GM12878 (cell line): ENCODE measurements at regions not wholly inside any gene's neighbourhood (a gene's known extent, or its start where the extent isn't known, plus 50 kb on each side); places are given as distances from the start of the nearest gene placed in this dataset.

ENCODE experiments used
- ATAC-seq: fragments of 200-7000 bp; cut with Tn5 transposase; 3 replicates; pipeline ENCODE4 v1.9.1; 2020; ENCODE audit warnings: mild to moderate bottlenecking, moderate library complexity
- BruUV-seq: library from RNA; stranded (reverse); fragments of 400-500 nt; replicated peaks from 2 replicates; lab custom pipeline; 2021; lab: Mats Ljungman, UMichigan
- CTCF ChIA-PET: fragments of 300-600 bp; sonication (Branson Sonifier 250); formaldehyde crosslinking; extraction: SDS; loops from one replicate; lab custom pipeline; 2021; ENCODE audit warnings: inconsistent platforms; lab: Yijun Ruan, JAX
- POLR2A ChIA-PET: fragments of 350-600 bp; formaldehyde crosslinking; extraction: SDS; loops from one replicate; lab custom pipeline; 2021; ENCODE audit warnings: inconsistent platforms; lab: Charles Lee
- RAD21 ChIA-PET: fragments of 300-600 bp; sonication (Branson Sonifier 250); formaldehyde crosslinking; loops from one replicate; lab custom pipeline; 2023; ENCODE audit warnings: antibody characterized with exemption; ENCODE audit not compliant: unreplicated experiment; lab: Charles Lee
- SMC1A ChIA-PET: fragments of 300-600 bp; sonication (Branson Sonifier 250); formaldehyde crosslinking; loops from one replicate; lab custom pipeline; 2023; ENCODE audit not compliant: unreplicated experiment, uncharacterized antibody; lab: Charles Lee
- DNase-seq: peaks from one replicate; pipeline ENCODE4 v3.0.0-alpha.2; 2011; ENCODE audit warnings: low read depth, low spot score
- FAIRE-seq: peaks from 3 replicates; lab custom pipeline; 2011; peaks lifted over from hg19 to GRCh38; lab: Jason Lieb, UNC
- H2AFZ ChIP-seq: 2 replicates; pipeline ENCODE4 v1.6.0; 2011; ENCODE audit warnings: low read depth, low read length, control low read depth; ENCODE audit not compliant: control insufficient read depth
- H3K27ac ChIP-seq: 2 replicates; pipeline ENCODE4 v1.5.1; 2011; ENCODE audit warnings: control low read depth; ENCODE audit not compliant: control insufficient read depth, insufficient read depth
- H3K27me3 ChIP-seq, 2 experiments: replicated peaks in 1 of 2; 2 replicates each; pipeline versions ENCODE4 v1.6.0 to v1.6.1; 2011; ENCODE audit warnings: low read length in 1 of 2; ENCODE audit not compliant: control insufficient read depth in 2 of 2, insufficient read depth in 2 of 2
- H3K36me3 ChIP-seq, 2 experiments: 2 replicates each; pipeline ENCODE4 v1.5.1; 2011; ENCODE audit warnings: low read length in 1 of 2; ENCODE audit not compliant: control insufficient read depth in 2 of 2, insufficient read depth in 2 of 2
- H3K4me1 ChIP-seq: 2 replicates; pipeline ENCODE4 v1.6.1; 2011; ENCODE audit warnings: mild to moderate bottlenecking, low read length, moderate library complexity, mixed read lengths; ENCODE audit not compliant: control insufficient read depth, insufficient read depth
- H3K4me2 ChIP-seq: 2 replicates; pipeline ENCODE4 v1.6.0; 2011; ENCODE audit warnings: control low read depth; ENCODE audit not compliant: control insufficient read depth, insufficient read depth
- H3K4me3 ChIP-seq: fragments of 200-600 bp; sonication (generic); 2 replicates; pipeline ENCODE4 v1.5.1; 2016
- H3K79me2 ChIP-seq: 2 replicates; pipeline ENCODE4 v1.6.0; 2011; ENCODE audit warnings: low read length; ENCODE audit not compliant: control insufficient read depth, insufficient read depth
- H3K9ac ChIP-seq: 2 replicates; pipeline ENCODE4 v1.8.0; 2011; ENCODE audit warnings: low read length, control low read depth, mixed read lengths; ENCODE audit not compliant: control insufficient read depth, insufficient read depth
- H3K9me3 ChIP-seq: replicated peaks from 3 replicates; pipeline ENCODE4 v1.5.1; 2011; ENCODE audit warnings: mild to moderate bottlenecking, low read length; ENCODE audit not compliant: control insufficient read depth, insufficient read depth
- H4K20me1 ChIP-seq: 2 replicates; pipeline ENCODE4 v1.6.0; 2011; ENCODE audit not compliant: control insufficient read depth, insufficient read depth
- GATAD2B ChIP-seq: fragments of 450-650 bp; conservative IDR thresholded peaks from 2 replicates; pipeline ENCODE4 v1.6.1; 2017; ENCODE audit warnings: low read depth, mild to moderate bottlenecking, moderate library complexity
- POLR2AphosphoS2 ChIP-seq: IDR thresholded peaks from 2 replicates; pipeline ENCODE4 v1.6.1; 2011; ENCODE audit warnings: low read depth, mild to moderate bottlenecking, low read length, improper control_type of control experiment, moderate library complexity
- RAD51 ChIP-seq: fragments of 450-650 bp; IDR thresholded peaks from 2 replicates; pipeline ENCODE4 v1.6.1; 2016; ENCODE audit warnings: moderate library complexity, mild to moderate bottlenecking, inconsistent platforms
- RCOR1 ChIP-seq: conservative IDR thresholded peaks from 2 replicates; pipeline ENCODE4 v1.6.1; 2012; ENCODE audit warnings: low read depth, low read length, improper control_type of control experiment
- RFX5 ChIP-seq: IDR thresholded peaks from 2 replicates; pipeline ENCODE4 v1.6.1; 2011; ENCODE audit warnings: low read depth, low read length, improper control_type of control experiment
- SIN3A ChIP-seq: IDR thresholded peaks from 2 replicates; pipeline ENCODE4 v1.6.1; 2012; ENCODE audit warnings: low read depth, low read length, improper control_type of control experiment
- TAF1 ChIP-seq: IDR thresholded peaks from 2 replicates; pipeline ENCODE4 v1.6.1; 2011; ENCODE audit warnings: mild to moderate bottlenecking, low read depth, low read length, borderline replicate concordance
- ZNF274 ChIP-seq: IDR thresholded peaks from one replicate; pipeline ENCODE4 v1.8.0; 2011; ENCODE audit not compliant: insufficient read length, insufficient read depth
- ZSCAN29 ChIP-seq: fragments of 450-650 bp; IDR thresholded peaks from 2 replicates; pipeline ENCODE4 v1.6.1; 2017; ENCODE audit warnings: mild to moderate bottlenecking, moderate library complexity
- WGBS: methylation state at CpG from one replicate; pipeline ENCODE4 v1.1.6; 2016; ENCODE audit warnings: low lambda C conversion rate; ENCODE audit not compliant: insufficient replicate concordance, insufficient coverage; ENCODE audit errors: missing lambda C conversion rate; 5-methylcytosine and 5-hydroxymethylcytosine counted together
- in situ Hi-C: fragments of 300-500 bp; cut with MboI; formaldehyde crosslinking; loops from 9 replicates; pipeline ENCODE4 v1.14.3; 2018; ENCODE audit warnings: mixed read lengths
- intact Hi-C: fragments of 100-400 bp; cut with micrococcal nuclease; formaldehyde crosslinking; loops from one replicate; pipeline ENCODE4 v1.14.2; 2022; ENCODE audit not compliant: unreplicated experiment
- TF ChIP-seq, protein P1 (sequence below): IDR thresholded peaks from 2 replicates; pipeline ENCODE4 v1.6.1; 2011; ENCODE audit warnings: mild to moderate bottlenecking, low read depth, low read length, moderate library complexity; ENCODE audit not compliant: insufficient replicate concordance
- TF ChIP-seq, protein P2 (sequence below): fragments of 450-650 bp; IDR thresholded peaks from 2 replicates; pipeline ENCODE4 v1.6.1; 2016; ENCODE audit warnings: mild to moderate bottlenecking
- TF ChIP-seq, protein P3 (sequence below): IDR thresholded peaks from 2 replicates; pipeline ENCODE4 v1.6.1; 2012; ENCODE audit warnings: low read length, inconsistent platforms
- TF ChIP-seq, protein P4 (sequence below): fragments of 450-650 bp; IDR thresholded peaks from 2 replicates; pipeline ENCODE4 v1.6.1; 2017; ENCODE audit warnings: borderline replicate concordance
- TF ChIP-seq, protein P5 (sequence below): fragments of 450-650 bp; formaldehyde crosslinking; IDR thresholded peaks from 2 replicates; pipeline ENCODE4 v1.4.0; 2020; ENCODE audit warnings: mild to moderate bottlenecking, moderate library complexity

DNA sequence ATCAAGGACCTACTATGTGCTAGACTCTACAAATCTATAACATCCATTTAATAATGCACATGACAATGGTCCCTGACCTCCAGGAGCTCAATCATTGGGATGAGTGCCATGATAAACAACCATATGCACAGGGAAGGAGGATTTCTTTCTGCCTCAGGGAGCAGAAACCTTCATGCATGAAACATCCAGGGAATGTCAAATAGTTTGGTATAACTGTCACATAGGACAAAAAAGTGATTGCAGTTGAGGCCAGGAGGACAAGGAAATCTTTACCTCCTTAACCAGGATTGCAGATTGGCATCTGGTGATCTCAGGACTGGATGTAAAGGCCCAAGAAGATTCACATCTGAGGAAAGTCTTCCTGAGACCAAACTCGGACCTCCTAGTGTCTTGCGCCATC is 993.1 kb downstream of the KCNMA1 start:
- WGBS = 43% methylated on average over 2 of the region's 2 CpGs
- ChIA-PET SMC1A (no interaction called here), RAD21 (no interaction called here), POLR2A (no interaction called here), CTCF (no interaction called here)
- DNase-seq (no peak), FAIRE-seq (no peak), ATAC-seq (no peak)
- no peaks in the 10 kb centered on the region for H3K36me3 ChIP-seq
- H3K4me3 ChIP-seq = no peak overlapping the region
- no peak overlapping the region for H3K27ac ChIP-seq
- H3K27me3 ChIP-seq = no peaks in the 10 kb centered on the region
- H3K79me2 ChIP-seq = no peaks in the 10 kb centered on the region
- H3K9ac ChIP-seq = no peak overlapping the region
- no peak overlapping the region for H3K4me2 ChIP-seq
- BruUV-seq = no TSS peak
- no peaks in the 10 kb centered on the region for H3K4me1 ChIP-seq
- no peak overlapping the region for H2AFZ ChIP-seq
- no peaks in the 10 kb centered on the region for H4K20me1 ChIP-seq
- in situ Hi-C loops (no loop called here), intact Hi-C loops (no loop called here)
- H3K9me3 ChIP-seq = no peaks in the 10 kb centered on the region
- TF ChIP-seq TAF1 (no peak), ZSCAN29 (no peak), GATAD2B (no peak), RFX5 (no peak), RAD51 (no peak), RCOR1 (no peak), SIN3A (no peak), POLR2AphosphoS2 (no peak), ZNF274 (no peak)
- TF ChIP-seq, protein P1, sequence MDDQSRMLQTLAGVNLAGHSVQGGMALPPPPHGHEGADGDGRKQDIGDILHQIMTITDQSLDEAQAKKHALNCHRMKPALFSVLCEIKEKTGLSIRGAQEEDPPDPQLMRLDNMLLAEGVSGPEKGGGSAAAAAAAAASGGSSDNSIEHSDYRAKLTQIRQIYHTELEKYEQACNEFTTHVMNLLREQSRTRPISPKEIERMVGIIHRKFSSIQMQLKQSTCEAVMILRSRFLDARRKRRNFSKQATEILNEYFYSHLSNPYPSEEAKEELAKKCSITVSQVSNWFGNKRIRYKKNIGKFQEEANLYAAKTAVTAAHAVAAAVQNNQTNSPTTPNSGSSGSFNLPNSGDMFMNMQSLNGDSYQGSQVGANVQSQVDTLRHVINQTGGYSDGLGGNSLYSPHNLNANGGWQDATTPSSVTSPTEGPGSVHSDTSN = no peak
- TF ChIP-seq, protein P2, sequence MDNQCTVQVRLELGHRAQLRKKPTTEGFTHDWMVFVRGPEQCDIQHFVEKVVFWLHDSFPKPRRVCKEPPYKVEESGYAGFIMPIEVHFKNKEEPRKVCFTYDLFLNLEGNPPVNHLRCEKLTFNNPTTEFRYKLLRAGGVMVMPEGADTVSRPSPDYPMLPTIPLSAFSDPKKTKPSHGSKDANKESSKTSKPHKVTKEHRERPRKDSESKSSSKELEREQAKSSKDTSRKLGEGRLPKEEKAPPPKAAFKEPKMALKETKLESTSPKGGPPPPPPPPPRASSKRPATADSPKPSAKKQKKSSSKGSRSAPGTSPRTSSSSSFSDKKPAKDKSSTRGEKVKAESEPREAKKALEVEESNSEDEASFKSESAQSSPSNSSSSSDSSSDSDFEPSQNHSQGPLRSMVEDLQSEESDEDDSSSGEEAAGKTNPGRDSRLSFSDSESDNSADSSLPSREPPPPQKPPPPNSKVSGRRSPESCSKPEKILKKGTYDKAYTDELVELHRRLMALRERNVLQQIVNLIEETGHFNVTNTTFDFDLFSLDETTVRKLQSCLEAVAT = no peak
- TF ChIP-seq, protein P3, sequence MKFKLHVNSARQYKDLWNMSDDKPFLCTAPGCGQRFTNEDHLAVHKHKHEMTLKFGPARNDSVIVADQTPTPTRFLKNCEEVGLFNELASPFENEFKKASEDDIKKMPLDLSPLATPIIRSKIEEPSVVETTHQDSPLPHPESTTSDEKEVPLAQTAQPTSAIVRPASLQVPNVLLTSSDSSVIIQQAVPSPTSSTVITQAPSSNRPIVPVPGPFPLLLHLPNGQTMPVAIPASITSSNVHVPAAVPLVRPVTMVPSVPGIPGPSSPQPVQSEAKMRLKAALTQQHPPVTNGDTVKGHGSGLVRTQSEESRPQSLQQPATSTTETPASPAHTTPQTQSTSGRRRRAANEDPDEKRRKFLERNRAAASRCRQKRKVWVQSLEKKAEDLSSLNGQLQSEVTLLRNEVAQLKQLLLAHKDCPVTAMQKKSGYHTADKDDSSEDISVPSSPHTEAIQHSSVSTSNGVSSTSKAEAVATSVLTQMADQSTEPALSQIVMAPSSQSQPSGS = no peak
- TF ChIP-seq, protein P4, sequence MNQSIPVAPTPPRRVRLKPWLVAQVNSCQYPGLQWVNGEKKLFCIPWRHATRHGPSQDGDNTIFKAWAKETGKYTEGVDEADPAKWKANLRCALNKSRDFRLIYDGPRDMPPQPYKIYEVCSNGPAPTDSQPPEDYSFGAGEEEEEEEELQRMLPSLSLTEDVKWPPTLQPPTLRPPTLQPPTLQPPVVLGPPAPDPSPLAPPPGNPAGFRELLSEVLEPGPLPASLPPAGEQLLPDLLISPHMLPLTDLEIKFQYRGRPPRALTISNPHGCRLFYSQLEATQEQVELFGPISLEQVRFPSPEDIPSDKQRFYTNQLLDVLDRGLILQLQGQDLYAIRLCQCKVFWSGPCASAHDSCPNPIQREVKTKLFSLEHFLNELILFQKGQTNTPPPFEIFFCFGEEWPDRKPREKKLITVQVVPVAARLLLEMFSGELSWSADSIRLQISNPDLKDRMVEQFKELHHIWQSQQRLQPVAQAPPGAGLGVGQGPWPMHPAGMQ = no peak
- TF ChIP-seq, protein P5, sequence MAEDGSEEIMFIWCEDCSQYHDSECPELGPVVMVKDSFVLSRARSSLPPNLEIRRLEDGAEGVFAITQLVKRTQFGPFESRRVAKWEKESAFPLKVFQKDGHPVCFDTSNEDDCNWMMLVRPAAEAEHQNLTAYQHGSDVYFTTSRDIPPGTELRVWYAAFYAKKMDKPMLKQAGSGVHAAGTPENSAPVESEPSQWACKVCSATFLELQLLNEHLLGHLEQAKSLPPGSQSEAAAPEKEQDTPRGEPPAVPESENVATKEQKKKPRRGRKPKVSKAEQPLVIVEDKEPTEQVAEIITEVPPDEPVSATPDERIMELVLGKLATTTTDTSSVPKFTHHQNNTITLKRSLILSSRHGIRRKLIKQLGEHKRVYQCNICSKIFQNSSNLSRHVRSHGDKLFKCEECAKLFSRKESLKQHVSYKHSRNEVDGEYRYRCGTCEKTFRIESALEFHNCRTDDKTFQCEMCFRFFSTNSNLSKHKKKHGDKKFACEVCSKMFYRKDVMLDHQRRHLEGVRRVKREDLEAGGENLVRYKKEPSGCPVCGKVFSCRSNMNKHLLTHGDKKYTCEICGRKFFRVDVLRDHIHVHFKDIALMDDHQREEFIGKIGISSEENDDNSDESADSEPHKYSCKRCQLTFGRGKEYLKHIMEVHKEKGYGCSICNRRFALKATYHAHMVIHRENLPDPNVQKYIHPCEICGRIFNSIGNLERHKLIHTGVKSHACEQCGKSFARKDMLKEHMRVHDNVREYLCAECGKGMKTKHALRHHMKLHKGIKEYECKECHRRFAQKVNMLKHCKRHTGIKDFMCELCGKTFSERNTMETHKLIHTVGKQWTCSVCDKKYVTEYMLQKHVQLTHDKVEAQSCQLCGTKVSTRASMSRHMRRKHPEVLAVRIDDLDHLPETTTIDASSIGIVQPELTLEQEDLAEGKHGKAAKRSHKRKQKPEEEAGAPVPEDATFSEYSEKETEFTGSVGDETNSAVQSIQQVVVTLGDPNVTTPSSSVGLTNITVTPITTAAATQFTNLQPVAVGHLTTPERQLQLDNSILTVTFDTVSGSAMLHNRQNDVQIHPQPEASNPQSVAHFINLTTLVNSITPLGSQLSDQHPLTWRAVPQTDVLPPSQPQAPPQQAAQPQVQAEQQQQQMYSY (CRISPR knock-in tag) = no peak
